HG02642 (cell line): ENCODE measurements at regions not wholly inside any gene's neighbourhood (a gene's known extent, or its start where the extent isn't known, plus 50 kb on each side); places are given as distances from the start of the nearest gene placed in this dataset.
"Not testable (repeated sequence)": the region's sequence is repeated elsewhere in the genome, so short reads cannot be mapped to it uniquely, and the experiment has no call there.

Experiments used
- ATAC-seq: cut with Tn5 transposase; IDR thresholded peaks from one replicate; pipeline ENCODE4 v1.9.1; 2021; ENCODE audit warnings: mild to moderate bottlenecking; ENCODE audit not compliant: unreplicated experiment, poor library complexity

DNA sequence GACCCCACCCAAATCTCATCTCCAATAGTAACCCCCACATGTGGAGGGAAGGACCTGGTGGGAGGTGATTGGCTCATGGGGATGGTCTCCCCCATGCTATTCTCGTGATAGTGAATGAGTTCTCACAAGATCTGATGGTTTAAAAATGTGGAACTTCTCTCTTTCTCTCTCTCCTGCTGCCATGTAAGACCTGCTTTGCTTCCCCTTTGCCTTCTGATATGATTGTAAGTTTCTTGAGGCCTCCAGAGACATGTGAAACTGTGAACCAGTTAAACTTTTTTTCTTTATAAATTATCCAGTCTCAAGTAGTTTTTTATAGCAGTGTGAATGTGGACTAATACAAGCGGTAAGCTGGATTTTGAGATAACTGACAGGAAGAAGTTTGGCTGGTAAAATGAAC lies 60.3 kb upstream of the MBNL1 start:
- ATAC-seq, result no peak

DNA sequence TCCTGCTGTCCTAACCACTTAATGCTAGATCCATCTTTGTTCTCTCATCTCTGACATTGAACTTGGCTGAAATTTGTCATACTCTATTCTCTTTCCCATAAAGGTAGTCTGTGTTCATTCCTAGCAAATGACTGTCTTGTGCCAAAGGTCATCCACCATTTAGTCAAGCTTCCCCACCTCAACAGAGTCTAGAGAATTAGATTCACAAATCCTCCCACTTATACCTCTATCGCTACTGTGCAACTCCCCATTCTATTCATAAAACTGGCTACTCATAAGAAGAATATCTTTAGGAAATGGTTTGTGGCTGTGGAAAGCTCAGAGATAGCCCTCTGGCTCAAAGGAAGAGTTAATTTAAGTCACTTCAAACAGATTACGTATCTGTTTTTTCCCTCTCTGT lies 59.7 kb upstream of the MBNL1 start:
- ATAC-seq, result no peak

- no peak for ATAC-seq
These were observed 59.0 kb upstream of the MBNL1 start for GRCh38 chr3:152209776-152210175.

GRCh38 chr3:152210697-152211096 lies 58.0 kb upstream of the MBNL1 start:
- ATAC-seq, result no peak

GRCh38 chr3:152211655-152212054 lies 57.1 kb upstream of the MBNL1 start:
- no peak for ATAC-seq

DNA sequence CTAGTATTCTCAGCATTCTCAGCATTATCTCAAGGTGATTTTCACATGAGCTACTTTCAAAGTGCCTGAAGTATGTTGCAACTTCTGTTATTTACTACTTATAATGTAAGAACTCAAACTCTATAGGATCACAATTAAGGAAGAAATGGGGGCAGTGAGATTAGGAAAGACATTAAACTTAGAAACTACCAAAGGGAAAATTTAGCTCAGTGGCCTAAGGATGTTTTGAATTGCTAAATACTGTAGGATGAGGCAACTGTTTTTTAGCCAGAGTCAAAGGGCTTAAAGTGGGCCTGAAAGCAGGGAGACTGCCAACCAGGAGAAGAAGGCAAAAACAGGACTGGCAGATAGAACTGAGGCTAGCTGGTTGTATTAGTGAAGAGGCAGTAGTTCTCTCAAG lies 55.5 kb upstream of the MBNL1 start:
- no peak for ATAC-seq

GRCh38 chr3:152213938-152214337 lies 54.8 kb upstream of the MBNL1 start:
- no peak for ATAC-seq

DNA sequence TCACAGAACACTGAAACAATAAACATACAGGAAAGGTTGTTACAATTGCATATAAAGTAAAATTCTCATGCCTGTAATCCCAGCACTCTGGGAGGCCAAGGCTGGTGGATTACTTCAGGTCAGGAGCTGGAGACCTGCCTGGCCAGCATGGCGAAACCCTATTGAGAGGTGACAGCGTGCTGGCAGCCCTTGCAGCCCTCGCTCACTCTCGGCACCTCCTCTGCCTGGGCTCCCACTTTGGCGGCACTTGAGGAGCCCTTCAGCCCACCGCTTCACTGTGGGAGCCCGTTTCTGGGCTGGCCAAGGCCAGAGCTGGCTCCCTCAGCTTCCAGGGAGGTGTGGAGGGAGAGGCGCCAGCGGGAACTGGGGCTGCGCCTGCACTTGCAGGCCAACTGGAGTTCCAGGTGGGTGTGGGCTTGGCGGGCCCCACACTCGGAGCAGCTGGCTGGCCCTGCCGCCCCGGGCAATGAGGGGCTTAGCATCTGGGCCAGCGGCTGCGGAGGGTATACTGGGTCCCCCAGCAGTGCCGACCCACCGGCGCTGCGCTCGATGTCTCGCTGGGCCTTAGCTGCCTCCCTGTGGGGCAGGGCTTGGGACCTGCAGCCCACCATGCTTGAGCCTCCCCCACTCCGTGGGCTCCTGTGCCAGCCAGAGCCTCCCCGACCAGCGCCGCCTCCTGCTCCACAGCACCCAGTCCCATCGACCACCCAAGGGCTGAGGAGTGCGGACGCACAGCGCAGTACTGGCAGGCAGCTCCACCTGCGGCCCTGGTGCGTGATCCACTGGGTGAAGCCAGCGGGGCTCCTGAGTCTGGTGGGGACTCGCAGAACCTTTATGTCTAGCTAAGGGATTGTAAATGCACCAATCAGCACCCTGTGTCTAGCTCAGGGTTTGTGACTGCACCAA lies 51.5 kb upstream of the MBNL1 start:
- not testable (repeated sequence) for ATAC-seq

DNA sequence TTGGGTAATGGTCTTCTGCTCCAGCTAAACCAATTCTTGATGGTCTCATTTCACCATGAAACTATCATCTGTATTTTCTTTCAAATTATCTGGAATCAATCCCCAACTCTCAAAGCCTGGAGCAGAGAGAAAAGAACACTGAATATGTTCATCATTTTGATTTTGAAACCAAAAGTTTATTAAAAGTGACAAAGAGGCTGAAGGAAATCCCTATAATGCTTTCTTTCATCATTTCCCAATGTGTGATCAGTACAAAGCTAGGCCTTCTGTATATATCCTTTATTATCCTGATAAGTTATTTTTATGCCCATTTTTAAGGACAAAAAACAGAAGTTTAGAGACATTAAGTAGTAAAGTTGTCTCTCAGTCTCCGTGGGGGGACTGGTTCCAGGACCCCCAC lies 50.1 kb upstream of the MBNL1 start:
- ATAC-seq, result no peak
